K562 (cell line): ENCODE measurements at regions not wholly inside any gene's neighbourhood (a gene's known extent, or its start where the extent isn't known, plus 50 kb on each side); places are given as distances from the start of the nearest gene placed in this dataset.

Source experiments
- NKRF ChIP-seq: fragments of 450-650 bp; IDR thresholded peaks from 2 replicates; pipeline ENCODE4 v1.6.1; 2016; ENCODE audit warnings: borderline replicate concordance
- POLR2A ChIP-seq: fragments of 450-650 bp; conservative IDR thresholded peaks from 2 replicates; pipeline ENCODE4 v1.6.1; 2016
- REST ChIP-seq, 2 experiments: fragments of 450-650 bp; formaldehyde crosslinking in 1 of 2; IDR thresholded peaks; 2 replicates each; pipeline versions ENCODE4 v1.4.0 to v1.6.1; 2014 to 2020; ENCODE audit warnings: mild to moderate bottlenecking in 2 of 2, borderline replicate concordance in 1 of 2, low read depth in 1 of 2

GRCh38 chr10:89867964-89868363 is 166.6 kb downstream of the KIF20B start:
- TF ChIP-seq NKRF (no peak), POLR2A (no peak), REST (IDR thresholded peaks at IDR 0.05; ENCODE audit: borderline replicate concordance) (no peak), REST (CRISPR knock-in tag; IDR thresholded peaks at IDR 0.05; ENCODE audit: low read depth) (no peak)
